ENCODE measurements at regions not wholly inside any gene's neighbourhood (a gene's known extent, or its start where the extent isn't known, plus 50 kb on each side); places are given as distances from the start of the nearest gene placed in this dataset.

- ATAC-seq, result no peak
- intact Hi-C loops (cut with DNase I; ENCODE audit: low total_unique reads), result no loop called here
These were observed 78.5 kb downstream of the HMHB1 start for GRCh38 chr5:143890487-143890886.

GRCh38 chr5:143892271-143892670 lies 80.3 kb downstream of the HMHB1 start:
- no peaks in the 10 kb centered on the region for H3K36me3 ChIP-seq
- H3K9me3 ChIP-seq, result no peaks in the 10 kb centered on the region
- peaks cover 11 to 23% of the 10 kb centered on the region in 2 donors for H3K4me1 ChIP-seq
- intact Hi-C loops (cut with DNase I; ENCODE audit: low total_unique reads), result no loop called here
- no peaks in the 10 kb centered on the region for H3K27me3 ChIP-seq
- H3K4me3 ChIP-seq, result no peak overlapping the region
- TF ChIP-seq POLR2A (IDR thresholded peaks at IDR 0.05), result no peak
- no peak for TF ChIP-seq CTCF (IDR thresholded peaks at IDR 0.05 in 4 of 5, conservative IDR thresholded peaks at IDR 0.05 in 1 of 5)
- ATAC-seq, result no peak
- no peak overlapping the region for H3K27ac ChIP-seq
- DNase-seq, result no peak
- in situ Hi-C loops (cut with MboI; ENCODE audit: low sequenced_read_pairs in 4 of 4), result no loop called here

More at GRCh38 chr5:143890487-143890886, 78.5 kb downstream of the HMHB1 start:
- no peak overlapping the region for H3K27ac ChIP-seq
- H3K36me3 ChIP-seq, result no peaks in the 10 kb centered on the region
- H3K4me1 ChIP-seq, result peaks cover 20 to 39% of the 10 kb centered on the region in 2 donors
- no peak overlapping the region for H3K4me3 ChIP-seq
- TF ChIP-seq POLR2A (IDR thresholded peaks at IDR 0.05), result no peak
- no peak for TF ChIP-seq CTCF (IDR thresholded peaks at IDR 0.05 in 4 of 5, conservative IDR thresholded peaks at IDR 0.05 in 1 of 5)
- in situ Hi-C loops (cut with MboI; ENCODE audit: low sequenced_read_pairs in 4 of 4), result no loop called here
- H3K27me3 ChIP-seq, result no peaks in the 10 kb centered on the region
- H3K9me3 ChIP-seq, result no peaks in the 10 kb centered on the region
- DNase-seq, result no peak

GRCh38 chr5:143892908-143893307 lies 80.9 kb downstream of the HMHB1 start:
- no peak for TF ChIP-seq CTCF (IDR thresholded peaks at IDR 0.05 in 4 of 5, conservative IDR thresholded peaks at IDR 0.05 in 1 of 5)
- H3K36me3 ChIP-seq, result no peaks in the 10 kb centered on the region
- H3K4me1 ChIP-seq, result peaks cover 5 to 17% of the 10 kb centered on the region in 2 donors
- in situ Hi-C loops (cut with MboI; ENCODE audit: low sequenced_read_pairs in 4 of 4), result no loop called here
- H3K27ac ChIP-seq, result no peak overlapping the region
- DNase-seq (no peak), ATAC-seq (no peak)
- H3K27me3 ChIP-seq, result no peaks in the 10 kb centered on the region
- no peaks in the 10 kb centered on the region for H3K9me3 ChIP-seq
- intact Hi-C loops (cut with DNase I; ENCODE audit: low total_unique reads), result no loop called here
- H3K4me3 ChIP-seq, result no peak overlapping the region

GRCh38 chr5:143893638-143894037 lies 81.7 kb downstream of the HMHB1 start:
- Histone ChIP-seq H3K36me3 (no peaks in the 10 kb centered on the region), H3K27ac (no peak overlapping the region), H3K27me3 (no peaks in the 10 kb centered on the region), H3K4me3 (no peak overlapping the region), H3K9me3 (no peaks in the 10 kb centered on the region), H3K4me1 (peaks cover 0 to 10% of the 10 kb centered on the region in 2 donors)
- peak; percentile 17 to 49 for DNase-seq
- intact Hi-C loops (cut with DNase I; ENCODE audit: low total_unique reads), result no loop called here
- ATAC-seq, result peak; percentile 75 to 94
- no peak for TF ChIP-seq POLR2A (IDR thresholded peaks at IDR 0.05)
- no peak for TF ChIP-seq CTCF (IDR thresholded peaks at IDR 0.05 in 4 of 5, conservative IDR thresholded peaks at IDR 0.05 in 1 of 5)
- in situ Hi-C loops (cut with MboI; ENCODE audit: low sequenced_read_pairs in 4 of 4), result no loop called here

- DNase-seq, result no peak
- no peak for ATAC-seq
- Histone ChIP-seq H3K27ac (no peak overlapping the region), H3K36me3 (no peaks in the 10 kb centered on the region), H3K9me3 (no peaks in the 10 kb centered on the region), H3K27me3 (no peaks in the 10 kb centered on the region), H3K4me3 (no peak overlapping the region), H3K4me1 (peaks cover 0 to 6% of the 10 kb centered on the region in 2 donors)
- intact Hi-C loops (cut with DNase I; ENCODE audit: low total_unique reads) (no loop called here), in situ Hi-C loops (cut with MboI; ENCODE audit: low sequenced_read_pairs in 4 of 4) (no loop called here)
- no peak for TF ChIP-seq CTCF (IDR thresholded peaks at IDR 0.05 in 4 of 5, conservative IDR thresholded peaks at IDR 0.05 in 1 of 5)
- TF ChIP-seq POLR2A (IDR thresholded peaks at IDR 0.05), result no peak
These were observed 84.6 kb downstream of the HMHB1 start for GRCh38 chr5:143896516-143896915.
